Tibial artery (tissue), 4 donors: ENCODE measurements at regions not wholly inside any gene's neighbourhood (a gene's known extent, or its start where the extent isn't known, plus 50 kb on each side); places are given as distances from the start of the nearest gene placed in this dataset.

Experiments used
- DNase-seq, 2 donors: peaks; one replicate each; pipeline ENCODE4 v3.0.0-alpha.2; 2019
- H3K27ac ChIP-seq, 2 donors: fragments of 200-600 bp; sonication (generic) in 1 of 2; 1 replicate in 1 of 2; 2 replicates in 1 of 2; pipeline ENCODE4 v1.5.1; 2018 to 2019; ENCODE audit warnings: mild to moderate bottlenecking in 1 of 2
- H3K27me3 ChIP-seq, 2 donors: fragments of 200-600 bp; sonication (generic) in 1 of 2; one replicate each; pipeline versions ENCODE4 v1.5.1 to v1.6.0; 2016 to 2019
- H3K36me3 ChIP-seq, 3 donors: fragments of 200-600 bp; sonication (generic) in 2 of 3; one replicate each; pipeline ENCODE4 v1.5.1; 2016 to 2019; ENCODE audit warnings: mild to moderate bottlenecking in 2 of 3
- H3K4me1 ChIP-seq, 4 donors: fragments of 200-600 bp; sonication (generic) in 2 of 4; 1 replicate in 3 of 4; 2 replicates in 1 of 4; pipeline ENCODE4 v1.5.1; 2016 to 2019
- H3K4me3 ChIP-seq, 2 donors: fragments of 200-600 bp; sonication (generic) in 1 of 2; 1 replicate in 1 of 2; 2 replicates in 1 of 2; pipeline ENCODE4 v1.5.1; 2018 to 2019; ENCODE audit warnings: mild to moderate bottlenecking in 2 of 2
- H3K9me3 ChIP-seq, 3 donors: fragments of 200-600 bp; sonication (generic) in 1 of 3; one replicate each; pipeline ENCODE4 v1.5.1; 2016 to 2019
- intact Hi-C: fragments of 100-400 bp; cut with DNase I; formaldehyde crosslinking; loops from one replicate; pipeline ENCODE4 v1.15.0; 2023; ENCODE audit warnings: low total_unique reads
- TF ChIP-seq, protein P1 (sequence below), 2 experiments: fragments of 200-600 bp in 1 of 2; fragments of 450-650 bp in 1 of 2; IDR thresholded peaks; one replicate each; pipeline ENCODE4 v1.5.1; 2017 to 2019; ENCODE audit warnings: antibody characterized with exemption in 2 of 2, mild to moderate bottlenecking in 1 of 2, moderate library complexity in 1 of 2

GRCh38 chr3:104951426-104951825 is 415.3 kb upstream of the ALCAM start:
- DNase-seq = no peak
- peaks cover 0 to 14% (median 9%) of the 10 kb centered on the region in 4 donors for H3K4me1 ChIP-seq
- H3K27ac ChIP-seq = no peak overlapping the region
- no peaks in the 10 kb centered on the region for H3K27me3 ChIP-seq
- no peaks in the 10 kb centered on the region for H3K36me3 ChIP-seq
- intact Hi-C loops = no loop called here
- no peak overlapping the region for H3K4me3 ChIP-seq
- no peaks in the 10 kb centered on the region for H3K9me3 ChIP-seq
- TF ChIP-seq, protein P1, sequence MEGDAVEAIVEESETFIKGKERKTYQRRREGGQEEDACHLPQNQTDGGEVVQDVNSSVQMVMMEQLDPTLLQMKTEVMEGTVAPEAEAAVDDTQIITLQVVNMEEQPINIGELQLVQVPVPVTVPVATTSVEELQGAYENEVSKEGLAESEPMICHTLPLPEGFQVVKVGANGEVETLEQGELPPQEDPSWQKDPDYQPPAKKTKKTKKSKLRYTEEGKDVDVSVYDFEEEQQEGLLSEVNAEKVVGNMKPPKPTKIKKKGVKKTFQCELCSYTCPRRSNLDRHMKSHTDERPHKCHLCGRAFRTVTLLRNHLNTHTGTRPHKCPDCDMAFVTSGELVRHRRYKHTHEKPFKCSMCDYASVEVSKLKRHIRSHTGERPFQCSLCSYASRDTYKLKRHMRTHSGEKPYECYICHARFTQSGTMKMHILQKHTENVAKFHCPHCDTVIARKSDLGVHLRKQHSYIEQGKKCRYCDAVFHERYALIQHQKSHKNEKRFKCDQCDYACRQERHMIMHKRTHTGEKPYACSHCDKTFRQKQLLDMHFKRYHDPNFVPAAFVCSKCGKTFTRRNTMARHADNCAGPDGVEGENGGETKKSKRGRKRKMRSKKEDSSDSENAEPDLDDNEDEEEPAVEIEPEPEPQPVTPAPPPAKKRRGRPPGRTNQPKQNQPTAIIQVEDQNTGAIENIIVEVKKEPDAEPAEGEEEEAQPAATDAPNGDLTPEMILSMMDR (IDR thresholded peaks at IDR 0.05) = no peak

DNA sequence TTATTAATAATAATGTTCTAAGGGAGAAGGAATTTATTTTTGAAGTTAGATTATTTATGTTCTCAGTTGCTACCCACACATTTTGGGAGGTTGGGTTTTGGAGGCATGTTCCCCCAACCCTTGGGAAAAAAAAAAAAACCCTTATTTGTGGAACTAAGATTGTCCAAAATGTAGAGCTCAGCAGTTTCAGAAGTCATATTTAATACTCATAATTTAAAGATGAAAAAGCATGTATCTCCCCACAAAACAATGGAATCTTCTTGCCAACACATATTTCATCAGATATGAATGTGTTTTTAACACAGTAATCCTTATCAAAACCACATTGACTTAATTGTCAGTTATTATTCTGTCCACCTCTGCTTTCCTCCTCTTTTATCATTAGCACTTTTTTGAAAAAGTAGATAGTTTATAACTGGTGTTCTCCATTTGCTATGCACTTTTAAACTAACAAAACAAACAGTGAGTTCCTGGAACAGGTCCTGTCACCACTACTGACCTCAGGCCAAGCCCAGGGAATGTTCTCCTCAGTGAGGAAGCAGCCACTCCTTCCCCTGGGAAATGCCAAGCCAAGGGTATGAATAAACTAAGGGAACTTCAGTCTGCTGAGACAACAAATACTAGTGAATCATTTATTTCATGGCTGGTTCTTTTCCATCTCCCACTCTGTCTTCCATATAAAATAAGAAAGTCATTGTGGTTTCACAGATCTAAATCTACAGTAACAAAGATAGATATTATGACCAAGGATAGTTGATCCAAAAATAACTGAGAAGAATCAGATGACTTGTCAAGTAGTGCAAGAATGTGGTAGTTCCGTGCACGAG is 414.4 kb upstream of the ALCAM start:
- no peak for DNase-seq
- Histone ChIP-seq H3K36me3 (no peaks in the 10 kb centered on the region), H3K4me3 (no peak overlapping the region), H3K27ac (no peak overlapping the region), H3K4me1 (peaks cover 0 to 14% (median 9%) of the 10 kb centered on the region in 4 donors), H3K9me3 (no peaks in the 10 kb centered on the region), H3K27me3 (no peaks in the 10 kb centered on the region)
- TF ChIP-seq, protein P1 (IDR thresholded peaks at IDR 0.05) = no peak
- intact Hi-C loops = no loop called here

DNA sequence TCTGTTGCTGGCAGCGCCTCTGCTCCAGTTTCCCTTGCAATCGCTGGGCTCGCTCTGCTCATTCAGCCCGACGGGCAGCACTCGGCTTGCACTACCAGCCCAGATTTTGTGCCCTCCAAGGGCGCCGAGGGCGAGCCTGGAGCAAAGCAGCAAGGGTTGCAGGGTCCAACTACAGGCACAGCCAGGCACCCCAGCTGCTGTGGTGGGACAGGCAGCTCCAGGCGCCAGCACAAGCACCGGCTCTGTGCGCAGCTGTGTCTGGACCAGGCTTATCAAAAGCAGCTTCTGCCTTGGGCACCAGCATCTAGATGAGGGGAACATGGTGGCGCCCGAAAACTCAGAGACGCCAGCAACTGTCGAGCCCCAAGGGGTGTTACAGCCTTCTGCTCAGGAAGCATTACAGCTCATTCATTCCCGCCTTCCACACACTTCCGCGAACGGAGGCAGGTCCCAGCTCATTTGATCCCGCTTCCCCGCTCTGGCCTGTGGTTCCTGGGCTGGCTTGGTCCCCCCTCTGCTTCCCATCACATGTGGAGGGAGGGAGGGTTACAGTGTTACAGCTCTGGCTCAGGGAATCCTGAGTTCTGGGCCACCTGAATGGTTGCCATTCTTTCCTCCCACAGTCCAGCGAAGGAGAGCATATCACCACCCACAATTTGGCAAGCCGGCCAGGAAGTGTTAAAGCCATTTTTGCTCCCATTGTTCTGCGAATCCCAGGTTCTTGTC is 409.9 kb upstream of the ALCAM start:
- intact Hi-C loops = no loop called here
- Histone ChIP-seq H3K27me3 (no peaks in the 10 kb centered on the region), H3K9me3 (no peaks in the 10 kb centered on the region), H3K4me1 (peaks cover 0 to 13% (median 9%) of the 10 kb centered on the region in 4 donors), H3K4me3 (no peak overlapping the region), H3K36me3 (no peaks in the 10 kb centered on the region), H3K27ac (no peak overlapping the region)
- TF ChIP-seq, protein P1 (IDR thresholded peaks at IDR 0.05) = no peak
- DNase-seq = no peak

DNA sequence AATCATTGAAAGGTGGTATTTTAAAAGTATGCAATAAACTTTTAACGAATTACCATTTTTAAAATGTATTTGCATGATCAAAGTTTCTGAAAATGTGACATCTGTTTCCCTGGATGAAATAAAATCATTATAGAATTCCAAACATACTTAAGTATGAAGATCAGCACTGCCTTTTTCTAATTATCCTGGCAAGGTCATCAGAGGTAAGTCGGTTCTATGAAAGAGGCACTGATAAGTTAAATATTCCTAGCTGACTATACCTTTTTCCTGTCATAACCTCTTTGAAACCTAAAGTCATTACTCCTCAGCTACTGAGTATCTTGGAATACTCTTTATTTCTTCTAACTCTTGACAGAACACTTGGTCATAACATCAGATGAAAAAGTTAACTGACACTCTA is 406.1 kb upstream of the ALCAM start:
- no peak for DNase-seq
- no peaks in the 10 kb centered on the region for H3K27me3 ChIP-seq
- H3K9me3 ChIP-seq = no peaks in the 10 kb centered on the region
- intact Hi-C loops = no loop called here
- no peak overlapping the region for H3K27ac ChIP-seq
- no peak overlapping the region for H3K4me3 ChIP-seq
- TF ChIP-seq, protein P1 (IDR thresholded peaks at IDR 0.05) = no peak
- no peaks in the 10 kb centered on the region for H3K4me1 ChIP-seq
- H3K36me3 ChIP-seq = no peaks in the 10 kb centered on the region

DNA sequence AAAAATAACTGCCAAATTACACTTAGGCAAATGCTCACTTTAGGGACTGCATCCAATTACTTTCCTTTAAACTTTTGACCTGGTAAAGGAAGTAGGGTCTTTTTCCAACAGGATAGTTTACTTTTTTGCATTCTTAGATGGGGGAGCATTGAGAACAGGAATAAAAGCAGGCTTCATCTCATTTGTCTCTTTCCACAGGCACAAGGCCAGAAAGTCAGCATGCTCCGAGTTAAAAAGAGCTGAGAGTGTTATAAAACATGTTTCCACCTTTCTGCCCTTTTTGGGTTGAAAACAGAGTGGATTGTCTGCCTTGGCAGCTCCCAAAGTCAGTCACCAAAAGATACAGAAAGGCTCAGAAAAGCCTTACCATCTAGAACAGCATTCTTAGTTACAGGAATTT is 404.9 kb upstream of the ALCAM start:
- DNase-seq = no peak
- H3K27me3 ChIP-seq = no peaks in the 10 kb centered on the region
- TF ChIP-seq, protein P1 (IDR thresholded peaks at IDR 0.05) = no peak

More for the DNA sequence above, 404.9 kb upstream of the ALCAM start:
- H3K27ac ChIP-seq = no peak overlapping the region
- H3K9me3 ChIP-seq = no peaks in the 10 kb centered on the region
- no peaks in the 10 kb centered on the region for H3K36me3 ChIP-seq
- no peaks in the 10 kb centered on the region for H3K4me1 ChIP-seq
- intact Hi-C loops = no loop called here
- no peak overlapping the region for H3K4me3 ChIP-seq
